ENCODE measurements at regions not wholly inside any gene's neighbourhood (a gene's known extent, or its start where the extent isn't known, plus 50 kb on each side); places are given as distances from the start of the nearest gene placed in this dataset.

- DNase-seq (ENCODE audit: extremely low spot score), result no peak
- POLR2A ChIA-PET, result no interaction called here
- CTCF ChIA-PET, result interaction anchor here (1.1 kb wide), 1 partner anchor 15 kb away, joined by 4 read pairs; no protein-coding TSS in a partner anchor
- TF ChIP-seq FOXA1 (IDR thresholded peaks at IDR 0.05), result no peak
- no peak for TF ChIP-seq NFRKB (IDR thresholded peaks at IDR 0.05)
- TF ChIP-seq HDGF (IDR thresholded peaks at IDR 0.05; ENCODE audit: borderline replicate concordance), result no peak
- TF ChIP-seq LEF1 (IDR thresholded peaks at IDR 0.05; ENCODE audit: borderline replicate concordance), result no peak
- no peak for TF ChIP-seq ZNF384 (IDR thresholded peaks at IDR 0.05)
- TF ChIP-seq BHLHE40 (IDR thresholded peaks at IDR 0.05; ENCODE audit: borderline replicate concordance), result no peak
- no peak for TF ChIP-seq TARDBP (IDR thresholded peaks at IDR 0.05)
- TF ChIP-seq ARNT (IDR thresholded peaks at IDR 0.05), result no peak
- TF ChIP-seq SUZ12 (IDR thresholded peaks at IDR 0.05), result no peak
- TF ChIP-seq L3MBTL2 (conservative IDR thresholded peaks at IDR 0.05), result no peak
- TF ChIP-seq SP1 (IDR thresholded peaks at IDR 0.05), result no peak
- TF ChIP-seq FOXM1 (IDR thresholded peaks at IDR 0.05; ENCODE audit: borderline replicate concordance), result no peak
- TF ChIP-seq ELF4 (IDR thresholded peaks at IDR 0.05), result no peak
- TF ChIP-seq FOXK2 (IDR thresholded peaks at IDR 0.05), result no peak
- TF ChIP-seq CTBP1 (IDR thresholded peaks at IDR 0.05; ENCODE audit: borderline replicate concordance), result no peak
- no peak for TF ChIP-seq PKNOX1 (IDR thresholded peaks at IDR 0.05)
Observed at GRCh38 chr14:104356738-104357688, 218.6 kb downstream of the KIF26A start.

- CTCF ChIA-PET, result no interaction called here
- POLR2A ChIA-PET, result no interaction called here
- DNase-seq (ENCODE audit: extremely low spot score), result no peak
- TF ChIP-seq ARNT (IDR thresholded peaks at IDR 0.05) (no peak), HDGF (IDR thresholded peaks at IDR 0.05; ENCODE audit: borderline replicate concordance) (no peak), ZNF384 (IDR thresholded peaks at IDR 0.05) (no peak), ELF4 (IDR thresholded peaks at IDR 0.05) (no peak), FOXM1 (IDR thresholded peaks at IDR 0.05; ENCODE audit: borderline replicate concordance) (no peak), L3MBTL2 (conservative IDR thresholded peaks at IDR 0.05) (no peak), SUZ12 (IDR thresholded peaks at IDR 0.05) (no peak), FOXK2 (IDR thresholded peaks at IDR 0.05) (no peak), SP1 (IDR thresholded peaks at IDR 0.05) (no peak), PKNOX1 (IDR thresholded peaks at IDR 0.05) (no peak), TARDBP (IDR thresholded peaks at IDR 0.05) (no peak), BHLHE40 (IDR thresholded peaks at IDR 0.05; ENCODE audit: borderline replicate concordance) (no peak), LEF1 (IDR thresholded peaks at IDR 0.05; ENCODE audit: borderline replicate concordance) (no peak), FOXA1 (IDR thresholded peaks at IDR 0.05) (no peak), NFRKB (IDR thresholded peaks at IDR 0.05) (no peak), CTBP1 (IDR thresholded peaks at IDR 0.05; ENCODE audit: borderline replicate concordance) (no peak)
Observed at GRCh38 chr14:104357689-104358527, 219.5 kb downstream of the KIF26A start.

GRCh38 chr14:104358528-104359300 lies 220.3 kb downstream of the KIF26A start:
- POLR2A ChIA-PET, result no interaction called here
- TF ChIP-seq TARDBP (IDR thresholded peaks at IDR 0.05), result no peak
- TF ChIP-seq SP1 (IDR thresholded peaks at IDR 0.05), result no peak
- TF ChIP-seq FOXA1 (IDR thresholded peaks at IDR 0.05), result no peak
- no peak for TF ChIP-seq L3MBTL2 (conservative IDR thresholded peaks at IDR 0.05)
- no peak for TF ChIP-seq LEF1 (IDR thresholded peaks at IDR 0.05; ENCODE audit: borderline replicate concordance)
- TF ChIP-seq FOXM1 (IDR thresholded peaks at IDR 0.05; ENCODE audit: borderline replicate concordance), result no peak
- no peak for TF ChIP-seq SUZ12 (IDR thresholded peaks at IDR 0.05)
- TF ChIP-seq ZNF384 (IDR thresholded peaks at IDR 0.05), result no peak
- CTCF ChIA-PET, result interaction anchor here (1.7 kb wide), 1 partner anchor 12 kb away, joined by 5 read pairs; no protein-coding TSS in a partner anchor
- no peak for DNase-seq (ENCODE audit: extremely low spot score)

GRCh38 chr14:104359301-104359968 lies 220.1 kb upstream of the C14orf180 start:
- POLR2A ChIA-PET, result no interaction called here
- TF ChIP-seq NFRKB (IDR thresholded peaks at IDR 0.05) (no peak), TARDBP (IDR thresholded peaks at IDR 0.05) (no peak), ELF4 (IDR thresholded peaks at IDR 0.05) (no peak), LEF1 (IDR thresholded peaks at IDR 0.05; ENCODE audit: borderline replicate concordance) (no peak), FOXA1 (IDR thresholded peaks at IDR 0.05) (no peak), FOXM1 (IDR thresholded peaks at IDR 0.05; ENCODE audit: borderline replicate concordance) (no peak), L3MBTL2 (conservative IDR thresholded peaks at IDR 0.05) (no peak), BHLHE40 (IDR thresholded peaks at IDR 0.05; ENCODE audit: borderline replicate concordance) (no peak), HDGF (IDR thresholded peaks at IDR 0.05; ENCODE audit: borderline replicate concordance) (no peak), SP1 (IDR thresholded peaks at IDR 0.05) (no peak), FOXK2 (IDR thresholded peaks at IDR 0.05) (no peak)
- DNase-seq (ENCODE audit: extremely low spot score), result no peak
- CTCF ChIA-PET, result interaction anchor here (1.2 to 1.7 kb wide), 2 partner anchors 11 to 135 kb away, joined by 3 to 5 read pairs; no protein-coding TSS in a partner anchor

- TF ChIP-seq CTBP1 (IDR thresholded peaks at IDR 0.05; ENCODE audit: borderline replicate concordance) (no peak), FOXM1 (IDR thresholded peaks at IDR 0.05; ENCODE audit: borderline replicate concordance) (no peak), HDGF (IDR thresholded peaks at IDR 0.05; ENCODE audit: borderline replicate concordance) (no peak), L3MBTL2 (conservative IDR thresholded peaks at IDR 0.05) (no peak), ZNF384 (IDR thresholded peaks at IDR 0.05) (no peak), SP1 (IDR thresholded peaks at IDR 0.05) (no peak), BHLHE40 (IDR thresholded peaks at IDR 0.05; ENCODE audit: borderline replicate concordance) (no peak), PKNOX1 (IDR thresholded peaks at IDR 0.05) (no peak)
- DNase-seq (ENCODE audit: extremely low spot score), result no peak
- ChIA-PET POLR2A (no interaction called here), CTCF (interaction anchor here (1.2 to 1.7 kb wide), 2 partner anchors 10 to 136 kb away, joined by 3 to 5 read pairs; no protein-coding TSS in a partner anchor)
Observed at GRCh38 chr14:104359969-104360442, 219.6 kb upstream of the C14orf180 start.

All from HEK293T (cell line).